ENCODE measurements at regions not wholly inside any gene's neighbourhood (a gene's known extent, or its start where the extent isn't known, plus 50 kb on each side); places are given as distances from the start of the nearest gene placed in this dataset.

DNA sequence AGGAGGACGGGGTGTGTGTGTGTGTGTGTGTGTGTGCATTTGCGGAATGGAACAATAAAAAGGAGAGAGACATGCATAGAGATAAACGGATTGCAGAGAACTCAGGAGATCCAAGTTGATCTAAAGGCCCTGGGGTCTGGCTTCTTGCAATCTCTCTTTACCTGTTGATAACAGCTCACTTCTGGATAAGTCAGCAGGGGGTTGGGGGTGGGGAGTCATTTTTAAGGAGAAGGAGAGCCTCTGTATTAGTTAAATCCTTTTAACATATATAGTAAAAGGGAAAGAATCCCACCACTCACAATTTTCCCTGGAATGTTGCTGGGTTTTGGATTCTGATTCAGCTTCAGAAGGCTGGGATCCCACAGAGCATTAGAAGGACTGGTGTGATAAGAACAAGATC is 87.5 kb upstream of the MITF start:
- no peak overlapping the region for H3K27ac ChIP-seq
- TF ChIP-seq, protein P1, sequence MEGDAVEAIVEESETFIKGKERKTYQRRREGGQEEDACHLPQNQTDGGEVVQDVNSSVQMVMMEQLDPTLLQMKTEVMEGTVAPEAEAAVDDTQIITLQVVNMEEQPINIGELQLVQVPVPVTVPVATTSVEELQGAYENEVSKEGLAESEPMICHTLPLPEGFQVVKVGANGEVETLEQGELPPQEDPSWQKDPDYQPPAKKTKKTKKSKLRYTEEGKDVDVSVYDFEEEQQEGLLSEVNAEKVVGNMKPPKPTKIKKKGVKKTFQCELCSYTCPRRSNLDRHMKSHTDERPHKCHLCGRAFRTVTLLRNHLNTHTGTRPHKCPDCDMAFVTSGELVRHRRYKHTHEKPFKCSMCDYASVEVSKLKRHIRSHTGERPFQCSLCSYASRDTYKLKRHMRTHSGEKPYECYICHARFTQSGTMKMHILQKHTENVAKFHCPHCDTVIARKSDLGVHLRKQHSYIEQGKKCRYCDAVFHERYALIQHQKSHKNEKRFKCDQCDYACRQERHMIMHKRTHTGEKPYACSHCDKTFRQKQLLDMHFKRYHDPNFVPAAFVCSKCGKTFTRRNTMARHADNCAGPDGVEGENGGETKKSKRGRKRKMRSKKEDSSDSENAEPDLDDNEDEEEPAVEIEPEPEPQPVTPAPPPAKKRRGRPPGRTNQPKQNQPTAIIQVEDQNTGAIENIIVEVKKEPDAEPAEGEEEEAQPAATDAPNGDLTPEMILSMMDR (conservative IDR thresholded peaks at IDR 0.05): no peak
- TF ChIP-seq ZFX (IDR thresholded peaks at IDR 0.05): no peak

DNA sequence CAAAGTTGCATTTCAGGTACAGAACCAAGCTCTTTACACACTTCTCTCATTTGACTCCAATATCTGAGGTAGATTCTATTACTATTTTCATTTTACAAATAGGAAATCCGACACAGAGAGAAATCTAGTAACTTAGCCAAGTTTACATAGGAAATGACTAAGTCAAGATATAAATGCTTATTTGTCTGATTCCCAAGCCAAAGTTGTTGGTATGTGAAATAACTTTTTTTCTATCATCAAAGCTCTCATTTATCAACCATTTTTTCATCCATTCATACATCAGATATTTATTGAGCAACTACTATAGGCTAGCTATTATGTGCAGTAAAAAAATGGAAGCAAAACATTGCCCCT is 89.2 kb upstream of the MITF start:
- TF ChIP-seq, protein P1 (conservative IDR thresholded peaks at IDR 0.05): no peak
- TF ChIP-seq ZFX (IDR thresholded peaks at IDR 0.05): no peak
- H3K27ac ChIP-seq: no peak overlapping the region

DNA sequence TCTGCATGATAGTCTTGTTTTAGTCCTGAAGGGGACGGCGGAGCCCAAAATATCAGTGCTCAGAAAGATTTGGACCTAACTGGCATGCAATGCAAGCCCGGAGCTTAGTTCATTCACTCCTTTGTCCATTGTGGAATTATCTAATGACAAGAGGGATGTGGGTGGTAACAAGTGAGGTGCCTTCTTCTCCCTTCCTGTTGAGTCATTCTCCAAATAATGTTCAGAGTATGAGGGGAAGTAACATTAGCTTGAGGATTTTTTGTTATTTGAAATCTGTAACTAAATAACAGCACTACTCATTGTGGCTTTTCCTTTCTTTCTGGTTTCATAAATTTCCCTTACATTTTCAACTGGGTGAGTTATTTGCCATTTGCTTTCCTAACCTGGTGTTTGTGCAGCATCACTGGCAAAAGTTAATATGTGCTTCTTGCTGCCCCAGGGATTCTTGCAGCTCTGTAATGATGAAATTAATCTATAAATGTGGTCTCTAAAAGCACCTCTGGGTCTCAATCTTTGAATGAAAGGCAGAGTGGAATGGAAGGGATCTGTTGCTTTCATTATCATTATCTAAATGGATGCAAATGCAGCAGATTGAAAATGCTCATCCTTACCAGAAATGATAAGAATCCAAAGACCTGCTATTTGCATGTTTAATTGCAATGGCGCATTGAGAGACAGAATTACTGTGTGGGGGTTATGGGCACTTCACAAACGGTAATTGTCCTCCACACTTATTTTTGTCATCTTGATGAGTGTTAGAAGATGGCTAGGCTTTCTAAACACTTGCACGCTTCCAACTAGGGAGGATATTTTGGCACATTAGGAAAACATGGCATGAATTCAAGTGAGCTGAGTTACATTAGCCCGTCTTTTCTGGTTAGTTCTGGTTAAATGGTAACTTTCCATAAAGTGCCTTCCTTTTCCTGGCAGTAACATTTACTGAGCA is 89.9 kb upstream of the MITF start:
- no peak overlapping the region for H3K27ac ChIP-seq
- no peak for TF ChIP-seq ZFX (IDR thresholded peaks at IDR 0.05)
- TF ChIP-seq, protein P1 (conservative IDR thresholded peaks at IDR 0.05): no peak

DNA sequence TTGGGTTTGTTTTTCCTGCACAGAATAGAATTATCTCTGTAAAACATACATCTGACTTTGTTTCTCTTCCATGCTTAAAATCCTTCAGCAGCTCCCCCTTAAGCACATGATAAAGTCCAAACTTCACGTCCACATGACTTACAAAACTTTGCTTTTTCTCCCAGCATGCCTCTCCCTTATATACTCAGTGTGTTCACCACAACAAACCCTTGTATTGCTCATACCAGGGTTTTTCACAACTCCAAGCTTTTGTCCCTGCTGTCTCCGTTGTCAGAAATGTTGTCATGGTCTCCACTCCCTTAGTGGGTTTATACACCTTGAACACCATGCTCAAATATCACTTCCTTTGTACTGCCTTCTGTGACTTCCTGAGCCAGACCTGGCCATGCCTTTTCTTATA is 91.1 kb upstream of the MITF start:
- H3K27ac ChIP-seq: no peak overlapping the region
- no peak for TF ChIP-seq ZFX (IDR thresholded peaks at IDR 0.05)
- TF ChIP-seq, protein P1 (conservative IDR thresholded peaks at IDR 0.05): no peak

DNA sequence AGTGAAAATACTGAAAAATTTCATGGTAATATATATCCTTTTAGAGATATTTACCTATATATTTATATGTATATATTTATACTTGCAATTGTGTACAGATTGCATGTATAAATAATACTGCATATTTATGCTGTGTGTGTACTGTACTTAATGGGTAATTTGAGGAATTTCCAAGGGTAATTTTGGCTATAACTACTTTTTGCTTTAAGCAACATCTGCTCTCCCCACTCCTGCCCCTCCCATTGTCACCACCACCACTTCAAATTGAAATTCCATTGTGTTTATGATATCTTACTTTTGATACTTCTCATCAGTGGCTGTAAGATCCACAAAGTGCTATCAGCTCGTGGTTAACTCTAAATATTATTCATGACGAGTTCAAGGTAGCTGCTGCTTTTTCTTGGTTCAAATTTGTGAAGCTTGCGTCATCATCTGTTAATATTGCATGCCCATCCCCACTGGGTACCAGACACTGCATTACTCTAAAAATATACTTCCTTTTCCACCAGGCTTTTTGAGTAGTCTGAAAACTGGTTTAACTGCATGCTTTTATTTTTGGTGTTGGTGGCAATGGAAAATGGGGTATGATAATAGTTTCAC is 91.7 kb upstream of the MITF start:
- no peak overlapping the region for H3K27ac ChIP-seq
- no peak for TF ChIP-seq ZFX (IDR thresholded peaks at IDR 0.05)
- TF ChIP-seq, protein P1 (conservative IDR thresholded peaks at IDR 0.05): no peak

DNA sequence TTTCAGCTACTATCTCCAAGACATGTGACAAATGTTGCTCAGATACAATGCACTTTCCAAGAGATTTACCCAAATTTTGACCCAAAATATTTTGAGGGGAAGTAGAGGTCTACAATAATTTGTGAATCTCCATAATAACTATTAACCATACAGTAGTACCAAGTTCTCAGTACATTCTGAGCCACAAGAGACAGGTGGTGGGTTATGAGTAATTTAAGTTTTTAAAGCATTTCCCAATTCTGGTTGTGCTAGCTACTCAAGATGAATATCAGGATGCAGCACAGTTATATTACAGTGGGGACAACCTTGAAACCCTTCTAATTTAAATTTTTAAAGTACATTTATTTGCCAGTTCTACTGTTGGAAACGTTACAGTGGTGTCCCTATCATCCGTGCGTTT is 92.2 kb upstream of the MITF start:
- TF ChIP-seq ZFX (IDR thresholded peaks at IDR 0.05): no peak
- TF ChIP-seq, protein P1 (conservative IDR thresholded peaks at IDR 0.05): no peak

More for the DNA sequence above, 92.2 kb upstream of the MITF start:
- no peak overlapping the region for H3K27ac ChIP-seq

Measured in C4-2B (cell line).